ENCODE measurements at regions not wholly inside any gene's neighbourhood (a gene's known extent, or its start where the extent isn't known, plus 50 kb on each side); places are given as distances from the start of the nearest gene placed in this dataset.

DNA sequence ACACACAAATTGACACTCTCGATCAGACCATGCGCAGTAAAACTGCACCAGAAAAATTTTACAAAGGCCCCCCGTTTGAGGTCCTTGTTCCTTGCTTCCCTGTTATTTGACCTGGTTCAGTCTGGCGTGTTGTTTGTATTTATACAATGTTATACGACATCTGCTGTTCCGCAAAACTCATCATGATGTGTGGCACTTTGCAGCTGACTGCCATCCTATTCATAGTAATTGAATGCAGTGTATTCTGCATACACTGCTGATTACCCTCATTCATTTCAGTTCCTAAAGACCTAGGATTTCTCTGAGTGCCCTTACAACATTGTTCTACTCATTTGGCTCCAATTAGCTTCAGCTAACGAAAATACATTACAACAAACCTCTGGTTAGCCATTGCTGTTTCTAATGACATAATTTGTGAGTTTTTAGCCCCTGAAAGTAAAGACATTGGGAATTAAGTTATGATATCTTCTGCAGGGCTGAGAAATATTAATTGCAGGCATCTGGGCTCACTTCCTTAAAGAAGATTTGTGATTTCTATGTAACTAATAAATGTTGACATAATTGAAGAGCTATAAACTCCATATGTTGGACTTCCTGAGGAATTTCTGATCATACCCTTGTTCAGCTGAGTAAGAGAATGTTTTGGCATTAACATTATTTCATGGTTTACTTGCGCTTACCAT is 75.7 kb downstream of the C3orf38 start:
- no peak overlapping the region for H3K27ac ChIP-seq
- TF ChIP-seq, protein P1, sequence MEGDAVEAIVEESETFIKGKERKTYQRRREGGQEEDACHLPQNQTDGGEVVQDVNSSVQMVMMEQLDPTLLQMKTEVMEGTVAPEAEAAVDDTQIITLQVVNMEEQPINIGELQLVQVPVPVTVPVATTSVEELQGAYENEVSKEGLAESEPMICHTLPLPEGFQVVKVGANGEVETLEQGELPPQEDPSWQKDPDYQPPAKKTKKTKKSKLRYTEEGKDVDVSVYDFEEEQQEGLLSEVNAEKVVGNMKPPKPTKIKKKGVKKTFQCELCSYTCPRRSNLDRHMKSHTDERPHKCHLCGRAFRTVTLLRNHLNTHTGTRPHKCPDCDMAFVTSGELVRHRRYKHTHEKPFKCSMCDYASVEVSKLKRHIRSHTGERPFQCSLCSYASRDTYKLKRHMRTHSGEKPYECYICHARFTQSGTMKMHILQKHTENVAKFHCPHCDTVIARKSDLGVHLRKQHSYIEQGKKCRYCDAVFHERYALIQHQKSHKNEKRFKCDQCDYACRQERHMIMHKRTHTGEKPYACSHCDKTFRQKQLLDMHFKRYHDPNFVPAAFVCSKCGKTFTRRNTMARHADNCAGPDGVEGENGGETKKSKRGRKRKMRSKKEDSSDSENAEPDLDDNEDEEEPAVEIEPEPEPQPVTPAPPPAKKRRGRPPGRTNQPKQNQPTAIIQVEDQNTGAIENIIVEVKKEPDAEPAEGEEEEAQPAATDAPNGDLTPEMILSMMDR (conservative IDR thresholded peaks at IDR 0.05) = no peak
- no peak for TF ChIP-seq ZFX (IDR thresholded peaks at IDR 0.05)

- TF ChIP-seq, protein P1 (conservative IDR thresholded peaks at IDR 0.05) = no peak
- TF ChIP-seq ZFX (IDR thresholded peaks at IDR 0.05) = no peak
Measured at GRCh38 chr3:88226910-88227309, 77.2 kb downstream of the C3orf38 start.

DNA sequence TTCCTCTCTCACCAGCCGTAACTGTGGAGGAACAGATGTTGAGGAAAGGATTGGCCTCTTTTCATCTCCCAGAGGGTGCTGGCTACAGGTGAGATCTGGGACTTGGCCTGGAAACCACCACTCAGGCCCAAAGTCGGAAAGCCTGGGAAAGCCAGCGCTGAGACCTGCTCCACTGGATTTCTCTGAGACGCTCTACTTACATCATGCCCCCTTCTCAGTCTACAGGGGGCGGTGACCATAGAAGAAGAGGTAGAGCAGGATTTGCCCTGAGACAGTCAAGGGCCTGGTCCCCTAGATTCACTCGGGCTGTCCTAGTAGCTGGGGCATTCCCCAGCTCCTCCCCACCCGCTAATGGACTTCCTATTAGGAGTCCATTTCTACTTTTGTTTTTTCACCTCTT is 80.9 kb downstream of the C3orf38 start:
- H3K27ac ChIP-seq = no peak overlapping the region
- TF ChIP-seq, protein P1 (conservative IDR thresholded peaks at IDR 0.05) = no peak
- TF ChIP-seq ZFX (IDR thresholded peaks at IDR 0.05) = no peak

More at GRCh38 chr3:88226910-88227309, 77.2 kb downstream of the C3orf38 start:
- no peak overlapping the region for H3K27ac ChIP-seq

DNA sequence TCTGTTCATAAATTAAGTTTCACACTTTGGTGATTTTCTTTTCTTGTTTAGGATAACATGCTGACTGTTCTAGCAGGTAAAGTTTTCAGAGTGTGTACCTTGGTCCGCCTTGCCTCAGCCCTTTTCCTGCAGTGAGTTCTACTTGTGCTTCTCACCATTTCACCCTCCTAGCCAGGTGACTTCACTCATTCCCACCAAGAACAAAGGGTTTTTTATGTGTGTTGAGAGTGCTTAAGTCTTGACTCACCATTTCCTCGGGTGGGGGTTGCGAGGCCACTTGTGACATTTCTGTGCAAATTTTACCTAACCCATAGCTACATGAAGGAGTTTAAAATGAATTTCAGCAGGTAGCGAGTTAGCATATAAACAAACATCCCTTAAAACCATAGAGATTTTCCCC is 81.4 kb downstream of the C3orf38 start:
- TF ChIP-seq ZFX (IDR thresholded peaks at IDR 0.05) = no peak
- TF ChIP-seq, protein P1 (conservative IDR thresholded peaks at IDR 0.05) = no peak
- no peak overlapping the region for H3K27ac ChIP-seq

DNA sequence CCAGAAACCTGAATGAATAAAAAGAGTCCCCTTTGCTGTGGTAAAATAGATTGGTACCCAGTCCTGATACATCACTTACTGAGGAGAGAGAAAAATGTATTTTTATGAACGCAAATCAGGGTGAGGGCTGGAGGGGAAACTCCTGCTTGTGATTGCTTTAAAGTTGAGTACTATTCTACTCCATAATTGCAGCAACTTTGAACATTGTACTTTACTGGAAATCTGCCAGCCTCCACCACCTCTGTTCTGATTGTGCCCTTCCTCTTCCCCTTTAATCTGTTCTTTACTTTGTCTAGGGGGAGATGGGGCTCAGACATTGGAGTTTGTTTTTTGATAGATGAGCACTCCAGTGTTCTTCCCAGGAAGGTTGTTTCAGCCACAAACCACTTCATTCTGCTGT is 81.9 kb downstream of the C3orf38 start:
- no peak overlapping the region for H3K27ac ChIP-seq
- TF ChIP-seq, protein P1 (conservative IDR thresholded peaks at IDR 0.05) = no peak
- no peak for TF ChIP-seq ZFX (IDR thresholded peaks at IDR 0.05)

GRCh38 chr3:88235102-88235501 is 85.3 kb downstream of the C3orf38 start:
- TF ChIP-seq, protein P1 (conservative IDR thresholded peaks at IDR 0.05) = no peak
- TF ChIP-seq ZFX (IDR thresholded peaks at IDR 0.05) = no peak

GRCh38 chr3:88239870-88240269 is 90.1 kb downstream of the C3orf38 start:
- no peak for TF ChIP-seq ZFX (IDR thresholded peaks at IDR 0.05)
- TF ChIP-seq, protein P1 (conservative IDR thresholded peaks at IDR 0.05) = no peak
- no peak overlapping the region for H3K27ac ChIP-seq

More at GRCh38 chr3:88235102-88235501, 85.3 kb downstream of the C3orf38 start:
- H3K27ac ChIP-seq = no peak overlapping the region

All from C4-2B (cell line).